ENCODE measurements at regions not wholly inside any gene's neighbourhood (a gene's known extent, or its start where the extent isn't known, plus 50 kb on each side); places are given as distances from the start of the nearest gene placed in this dataset.

DNA sequence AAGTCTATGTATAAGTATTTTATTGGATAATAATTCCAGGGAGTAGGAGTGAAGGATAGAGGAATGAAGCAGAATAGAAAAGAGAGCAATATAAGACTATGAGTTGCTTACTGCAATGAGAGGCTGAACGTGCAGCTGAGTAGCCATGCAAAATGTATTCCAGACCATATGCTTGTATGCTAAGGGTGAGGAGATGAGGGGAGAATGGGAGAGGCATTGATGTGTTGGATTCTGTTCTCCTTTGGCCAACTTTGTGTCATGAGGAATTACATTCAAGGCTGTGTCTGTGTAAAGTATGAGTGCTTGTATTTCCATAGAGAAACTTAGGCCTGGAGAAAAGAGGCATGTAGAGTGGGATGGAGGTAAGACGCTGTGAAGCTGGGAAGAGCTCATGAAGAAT lies 301.8 kb downstream of the ARL6IP6 start:
- TF ChIP-seq CTCF (conservative IDR thresholded peaks at IDR 0.05), result no peak
- TF ChIP-seq EZH2 (IDR thresholded peaks at IDR 0.05; ENCODE audit: low read depth), result no peak
